ENCODE measurements at regions not wholly inside any gene's neighbourhood (a gene's known extent, or its start where the extent isn't known, plus 50 kb on each side); places are given as distances from the start of the nearest gene placed in this dataset.

DNA sequence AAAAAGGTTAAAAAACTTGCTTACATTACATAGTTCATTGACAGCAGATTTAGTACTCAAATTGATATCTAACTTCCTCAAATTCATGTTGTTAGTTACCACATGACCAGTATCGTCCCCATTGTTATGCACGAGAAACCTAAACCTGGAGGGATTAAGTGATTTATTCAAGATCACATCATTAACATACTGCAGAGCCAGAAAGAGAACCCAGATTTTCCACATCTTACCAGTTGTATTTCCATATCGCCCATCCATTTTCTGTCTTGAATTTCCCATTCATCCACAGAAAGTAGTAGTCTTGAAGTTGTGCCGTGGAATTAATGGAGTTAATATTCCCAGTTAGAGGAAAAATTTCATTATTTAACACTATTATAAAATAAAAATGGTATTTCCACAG lies 512.0 kb downstream of the METTL4 start:
- TF ChIP-seq POLR2A (IDR thresholded peaks at IDR 0.05; ENCODE audit: low read depth, low read length) (no peak), POLR2AphosphoS5 (IDR thresholded peaks at IDR 0.05; ENCODE audit: low read depth, low read length) (no peak), TAF1 (IDR thresholded peaks at IDR 0.05; ENCODE audit: low read depth, low read length) (no peak)

Measured in GM12891 (cell line).